ENCODE measurements at regions not wholly inside any gene's neighbourhood (a gene's known extent, or its start where the extent isn't known, plus 50 kb on each side); places are given as distances from the start of the nearest gene placed in this dataset.
"Not testable (repeated sequence)": the region's sequence is repeated elsewhere in the genome, so short reads cannot be mapped to it uniquely, and the experiment has no call there.

DNA sequence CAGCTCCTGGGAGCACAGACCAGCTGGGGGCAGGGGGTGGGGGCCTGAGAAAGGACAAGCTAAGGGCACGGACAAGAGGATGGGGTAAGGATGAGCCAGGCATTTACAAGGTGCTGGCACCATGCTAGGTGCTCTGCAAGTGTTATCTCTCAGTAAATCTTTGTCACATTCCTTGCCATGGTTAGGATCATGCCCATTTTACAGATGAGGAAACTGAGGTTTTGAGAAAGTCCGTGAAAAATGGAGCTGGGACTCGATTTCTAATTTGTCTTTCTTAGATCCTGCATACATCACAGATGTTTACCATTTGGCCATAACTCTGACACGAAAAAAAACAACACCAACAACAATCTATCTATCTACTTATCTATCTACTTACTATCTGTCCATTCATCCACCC, 429.7 kb downstream of the MIAT start:
- no peak for ATAC-seq
- no peak for DNase-seq
- intact Hi-C loops (cut with DNase I), result no loop called here

DNA sequence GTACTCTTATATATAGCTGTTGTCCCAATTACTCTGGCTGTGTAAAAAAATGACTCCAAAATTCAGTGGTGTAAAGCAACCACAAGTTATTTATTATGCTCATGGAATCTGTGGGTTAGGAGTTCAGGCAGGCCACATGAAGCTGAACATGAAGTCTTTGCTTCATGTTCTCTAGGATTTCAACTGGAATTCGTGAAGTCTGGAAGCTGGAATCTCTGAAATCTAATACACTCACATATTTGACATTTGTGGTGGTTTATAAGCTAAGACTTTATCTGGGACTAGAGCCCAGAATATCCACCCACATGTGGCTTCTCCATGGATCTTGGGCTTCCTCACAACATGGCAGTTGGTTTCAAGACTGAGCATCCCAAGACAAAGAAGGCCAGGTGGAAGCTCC, 430.6 kb downstream of the MIAT start:
- ATAC-seq, result no peak
- no peak for DNase-seq
- intact Hi-C loops (cut with DNase I), result no loop called here

DNA sequence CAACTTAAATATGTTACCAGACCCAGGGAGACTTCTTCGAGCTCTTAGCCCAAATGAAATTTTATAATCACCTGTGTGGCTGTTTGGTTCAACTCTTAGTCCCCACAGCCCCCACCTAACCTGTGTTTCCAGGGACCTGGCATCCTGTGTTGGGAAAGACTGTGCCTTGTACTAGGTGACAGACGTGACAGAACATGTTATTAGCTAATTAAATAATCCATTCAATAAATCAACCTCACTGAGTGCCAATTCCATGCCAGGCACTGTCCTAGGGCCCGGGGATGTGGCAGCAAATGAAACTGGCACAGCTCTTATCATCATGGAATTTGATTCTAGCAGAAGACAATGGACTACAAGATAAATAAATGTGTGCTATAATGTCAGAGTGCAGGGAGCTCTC, 431.9 kb downstream of the MIAT start:
- no peak for ATAC-seq
- DNase-seq, result no peak
- intact Hi-C loops (cut with DNase I), result no loop called here

DNA sequence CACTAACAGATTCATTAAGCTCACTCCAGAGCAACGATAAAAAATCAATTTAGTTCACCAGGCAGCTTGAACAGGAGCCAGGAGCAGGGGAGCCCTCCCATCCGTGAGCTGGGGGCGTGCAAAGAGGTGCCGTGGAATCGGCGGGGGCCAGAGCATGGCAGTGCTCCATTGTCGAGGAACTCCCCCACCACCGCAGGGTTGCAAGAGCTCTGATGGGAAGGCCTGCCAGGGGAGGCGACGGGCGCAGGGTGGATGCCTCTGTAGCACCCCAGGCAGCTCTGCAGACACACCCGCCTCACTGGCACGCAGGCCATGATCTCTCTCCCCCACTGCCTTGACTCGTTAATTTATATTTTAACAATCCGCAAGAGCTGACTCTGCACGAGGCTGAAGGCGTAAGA, 433.2 kb downstream of the MIAT start:
- intact Hi-C loops (cut with DNase I), result no loop called here
- DNase-seq, result no peak
- peak in 1 of 2 donors; percentile 61 for ATAC-seq

DNA sequence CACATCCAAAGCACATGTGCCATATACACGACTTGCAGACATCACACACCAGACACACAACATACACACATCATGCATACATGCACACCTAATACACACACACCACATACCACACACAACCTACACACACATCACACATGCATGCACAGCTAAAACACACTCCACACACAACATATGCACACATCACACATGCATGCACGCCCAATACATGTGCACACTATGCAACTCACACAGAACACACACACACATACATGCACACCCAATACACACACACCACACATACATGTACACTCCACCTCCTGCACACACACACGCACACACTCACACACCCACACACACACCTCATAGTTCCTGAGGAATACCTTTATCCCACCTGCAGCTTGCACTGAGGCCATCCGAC, 436.0 kb downstream of the MIAT start:
- DNase-seq (no peak), ATAC-seq (no peak)
- intact Hi-C loops (cut with DNase I), result no loop called here

DNA sequence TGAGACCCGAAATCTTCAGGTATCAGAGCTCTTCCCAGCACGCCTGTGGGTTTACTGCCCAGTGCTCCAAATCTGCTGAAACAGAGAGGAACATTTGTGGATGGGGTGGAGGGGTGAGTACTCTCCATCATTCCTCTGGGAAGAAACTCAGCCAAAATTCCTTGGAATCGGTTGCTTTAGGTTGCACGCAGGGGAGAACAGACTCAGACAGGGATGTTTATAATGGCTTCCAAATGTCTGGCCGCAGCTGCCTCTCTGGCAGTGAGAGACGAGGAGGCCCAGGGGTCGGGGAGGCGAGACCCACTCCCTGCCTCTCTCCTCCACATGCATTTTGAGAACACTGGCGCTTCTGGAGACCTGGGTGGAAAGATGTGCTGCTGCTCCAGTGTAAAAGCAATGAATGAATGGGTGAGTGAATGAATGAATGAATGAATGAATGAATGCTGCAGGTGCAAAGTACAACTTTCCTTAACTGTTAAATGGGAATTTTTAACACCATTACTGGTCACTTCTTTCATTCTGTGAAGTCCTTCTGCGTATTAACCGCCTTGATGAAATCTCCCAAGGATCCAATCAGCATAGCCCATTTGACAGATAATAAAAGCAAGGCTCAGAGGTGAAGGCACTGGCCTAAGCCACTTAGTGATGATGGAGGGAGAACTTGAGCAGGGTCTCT, 437.4 kb downstream of the MIAT start:
- intact Hi-C loops (cut with DNase I), result no loop called here
- no peak for DNase-seq
- ATAC-seq, result peak; percentile 55 to 70

DNA sequence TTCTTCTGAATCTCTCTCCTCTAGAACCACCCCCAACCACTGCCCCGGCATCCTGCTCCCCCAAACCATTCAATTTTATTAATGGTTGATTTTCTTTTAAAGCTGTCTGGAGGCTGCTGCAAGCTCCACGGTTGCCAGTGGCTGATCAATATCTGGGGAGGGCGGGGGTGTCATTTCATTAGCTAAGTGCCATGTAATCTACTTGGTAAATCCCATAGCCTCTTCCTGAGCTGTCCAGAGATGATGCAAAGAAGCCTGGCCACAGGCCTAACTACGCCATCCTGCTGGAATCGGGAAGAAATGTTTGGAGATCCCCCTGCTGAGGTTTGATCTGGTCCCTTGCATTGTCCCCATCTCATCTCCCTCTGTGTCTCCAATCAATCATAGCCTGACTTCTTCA, 440.1 kb downstream of the MIAT start:
- no peak for DNase-seq
- ATAC-seq, result no peak
- intact Hi-C loops (cut with DNase I), result no loop called here

DNA sequence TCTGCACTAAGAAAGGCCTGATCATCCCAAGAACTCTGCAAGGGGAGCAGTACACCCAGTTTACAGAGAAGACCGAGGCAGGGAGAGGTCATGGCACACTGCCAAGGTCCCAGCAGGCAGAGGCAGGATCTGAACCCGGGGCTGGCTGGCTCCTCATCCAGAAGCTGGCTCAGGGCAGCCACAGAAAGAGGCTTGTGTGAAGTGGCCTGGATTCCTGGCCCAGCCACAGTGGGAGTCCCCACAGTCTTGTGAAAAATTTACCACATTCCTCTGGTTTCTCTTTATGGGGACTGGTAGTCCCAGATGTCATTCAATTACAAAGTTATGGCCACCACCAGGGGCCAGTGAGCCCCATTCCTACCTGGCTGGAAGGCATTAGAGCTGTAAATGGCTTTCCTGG, 440.5 kb downstream of the MIAT start:
- ATAC-seq, result no peak
- DNase-seq, result no peak
- intact Hi-C loops (cut with DNase I), result no loop called here

DNA sequence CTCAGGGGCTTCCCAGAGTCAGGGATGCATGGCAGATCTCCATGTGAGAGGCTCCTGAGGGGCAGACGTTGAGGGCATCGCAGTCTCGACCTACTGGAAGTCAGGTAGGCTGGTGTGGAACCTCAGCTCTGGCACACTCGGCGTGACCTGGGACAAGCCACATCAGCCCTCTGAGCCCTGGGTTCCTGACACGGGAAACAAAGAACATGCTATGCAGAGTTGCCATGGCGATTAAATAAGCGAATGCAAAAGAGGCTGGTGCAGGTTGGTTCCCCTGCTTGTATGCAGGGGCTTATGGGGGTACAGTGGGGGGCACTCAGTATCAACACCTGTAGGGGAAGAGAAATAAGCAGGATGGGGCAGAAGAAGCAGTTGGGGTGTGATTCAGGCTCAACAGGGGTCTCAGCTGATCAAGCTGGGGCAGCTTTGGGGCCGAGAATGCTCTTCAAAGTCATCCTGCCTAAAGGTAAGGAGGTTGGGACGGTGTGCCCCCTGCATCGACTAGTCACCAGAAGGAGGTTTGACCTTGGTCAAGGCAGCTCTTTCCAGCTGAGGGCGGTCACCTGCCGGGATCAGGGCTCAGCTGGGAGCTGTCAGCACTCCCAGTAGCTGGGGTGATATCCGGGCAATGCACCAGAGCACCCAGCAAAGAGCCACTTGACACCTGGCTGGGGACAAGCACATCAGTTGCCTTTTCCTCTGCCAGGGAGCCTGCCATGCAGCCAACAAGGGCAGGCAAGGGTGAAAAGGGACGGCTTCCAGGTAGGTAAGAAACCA, 442.7 kb downstream of the MIAT start:
- DNase-seq (no peak), ATAC-seq (peak; percentile 28 to 57)
- intact Hi-C loops (cut with DNase I), result no loop called here

DNA sequence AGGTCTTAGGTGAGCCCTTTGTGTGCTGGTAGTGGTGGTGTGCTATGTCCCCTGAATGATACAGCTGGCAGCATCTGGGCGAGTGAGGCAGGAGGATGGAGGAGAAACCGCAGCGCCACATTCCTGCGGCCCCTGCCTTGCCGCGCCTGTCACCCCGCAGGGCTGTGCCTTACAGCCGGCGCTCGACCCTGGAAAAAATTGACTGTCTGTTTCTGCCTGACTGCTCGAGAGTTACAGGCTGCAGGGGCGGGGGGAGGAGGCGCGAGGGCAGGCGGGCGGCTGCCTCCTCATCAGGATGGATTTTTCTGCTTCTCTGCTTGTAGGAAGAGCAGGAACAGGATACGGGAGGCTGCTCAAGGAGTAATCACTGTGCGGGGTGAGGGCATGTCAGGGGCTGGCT, 443.4 kb downstream of the MIAT start:
- intact Hi-C loops (cut with DNase I), result no loop called here
- no peak for DNase-seq
- ATAC-seq, result peak in 1 of 2 donors; percentile 29

DNA sequence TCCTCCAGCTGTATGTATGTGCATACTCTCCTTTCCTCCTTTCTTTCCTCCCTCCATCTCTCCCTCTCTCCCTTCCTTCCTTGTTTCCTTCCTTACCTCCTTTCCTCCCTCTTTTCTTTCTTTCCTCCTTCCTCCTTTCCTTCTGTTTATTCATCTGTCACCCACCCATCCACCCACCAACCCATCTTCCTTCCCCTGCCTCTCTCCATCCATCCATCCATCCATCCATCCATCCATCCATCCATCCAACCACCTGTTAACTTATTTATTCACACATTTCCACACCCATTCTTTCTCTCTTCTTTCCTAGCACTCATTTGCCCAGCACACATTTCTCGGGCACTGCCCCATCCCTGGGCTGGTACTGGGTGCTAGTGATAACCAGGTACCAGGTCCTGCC, 443.9 kb downstream of the MIAT start:
- intact Hi-C loops (cut with DNase I), result no loop called here
- ATAC-seq (no peak), DNase-seq (no peak)

DNA sequence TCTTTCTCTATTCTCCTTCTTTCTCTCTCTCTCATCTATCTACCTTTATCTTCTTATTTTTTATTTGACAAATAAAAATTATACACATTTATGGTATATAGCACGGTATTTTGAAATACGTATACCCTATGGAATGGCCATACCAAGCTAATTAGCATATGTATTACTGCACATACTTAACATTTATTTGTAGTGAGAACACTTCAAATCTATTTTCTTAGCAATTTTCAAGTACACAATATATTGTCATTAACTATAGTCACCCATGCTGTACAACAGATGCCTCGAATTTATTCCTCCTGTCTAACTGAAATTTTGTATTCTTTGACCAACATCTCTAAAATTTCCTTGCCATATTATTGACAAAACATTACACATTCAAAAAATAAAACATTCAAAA, 447.1 kb downstream of the MIAT start:
- DNase-seq, result no peak
- ATAC-seq, result no peak
- intact Hi-C loops (cut with DNase I), result no loop called here

DNA sequence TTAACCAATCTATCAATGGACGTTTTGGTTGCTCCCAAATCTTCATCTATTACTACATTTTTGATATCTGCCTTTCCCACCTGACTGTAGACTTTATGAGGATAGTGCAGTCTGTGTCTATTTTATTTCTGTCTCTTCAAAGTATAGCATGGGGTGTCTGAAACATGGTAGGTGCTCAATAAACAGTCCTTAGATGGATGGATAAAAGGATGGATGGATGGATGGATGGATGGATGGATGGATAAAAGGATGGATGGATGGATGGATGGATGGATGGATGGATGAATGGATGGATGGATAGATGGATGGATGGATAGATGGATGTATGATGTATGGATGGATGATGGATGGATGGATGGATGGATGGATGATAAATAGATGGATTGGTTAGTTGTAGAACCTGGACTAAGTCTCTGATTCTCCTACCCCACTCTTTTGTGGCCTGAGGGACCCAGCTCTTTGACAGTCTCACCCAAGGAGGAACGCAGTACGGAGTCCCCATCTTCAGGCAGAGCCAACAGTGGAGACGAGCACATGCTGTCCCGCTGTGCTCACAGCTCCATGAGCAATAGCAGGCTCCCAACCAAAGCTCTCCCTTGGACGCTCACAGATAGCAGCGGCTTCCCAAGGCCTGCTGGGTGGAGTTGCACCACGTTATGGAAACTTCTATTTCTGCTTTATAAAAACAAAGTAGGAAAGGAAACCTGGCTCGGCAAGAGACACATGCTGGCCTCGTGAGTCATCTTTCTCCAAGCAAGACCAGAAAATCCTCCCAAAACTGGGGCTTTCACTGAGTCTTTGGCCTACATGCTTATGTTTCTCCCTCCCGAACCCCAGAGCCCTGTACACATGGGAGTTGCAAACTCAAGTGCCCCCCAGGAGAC, 448.0 kb downstream of the MIAT start:
- intact Hi-C loops (cut with DNase I), result no loop called here
- peak; percentile 85 for DNase-seq
- ATAC-seq, result peak; percentile 81 to 90

DNA sequence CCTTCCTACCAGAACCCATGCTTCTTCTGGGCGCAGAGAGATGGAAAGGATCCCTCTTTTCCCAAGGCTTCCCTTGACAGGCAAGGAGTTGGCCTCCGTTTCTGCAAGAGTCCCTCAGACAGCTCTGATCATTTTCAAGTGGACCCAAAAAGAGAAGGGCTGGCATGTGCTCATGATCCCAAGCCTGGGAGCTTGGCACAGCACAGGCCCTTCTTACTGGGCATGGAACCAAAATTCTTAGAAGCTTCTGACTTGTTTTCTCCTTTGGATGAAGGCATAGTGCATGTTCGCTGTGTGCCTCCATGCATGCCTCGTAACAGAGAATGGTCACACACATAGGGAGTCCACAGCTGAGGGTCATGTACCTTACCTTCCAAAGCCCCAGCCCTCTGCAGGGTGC, 449.6 kb downstream of the MIAT start:
- peak in 1 of 2 donors; percentile 21 for ATAC-seq
- DNase-seq, result no peak
- intact Hi-C loops (cut with DNase I), result no loop called here

DNA sequence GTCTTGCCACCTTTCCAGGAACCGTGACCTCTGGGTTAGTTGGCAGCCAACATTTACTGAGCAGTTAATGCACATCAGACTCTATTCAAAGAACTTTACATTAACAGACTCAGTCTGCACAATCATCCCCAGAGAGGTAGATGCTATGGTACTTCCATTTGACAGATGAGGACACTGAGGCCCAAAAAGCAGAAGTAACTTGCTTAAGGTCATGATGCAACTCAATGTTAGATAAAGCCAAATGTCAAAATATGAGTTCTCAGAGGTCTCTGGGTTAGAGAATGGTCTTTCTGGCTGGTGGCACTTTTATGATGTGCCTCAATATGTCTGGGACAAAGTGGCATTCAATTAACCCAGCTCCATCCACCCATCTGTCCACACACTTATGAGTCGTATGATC, 450.0 kb downstream of the MIAT start:
- DNase-seq, result no peak
- intact Hi-C loops (cut with DNase I), result no loop called here
- ATAC-seq, result peak in 1 of 2 donors; percentile 2

DNA sequence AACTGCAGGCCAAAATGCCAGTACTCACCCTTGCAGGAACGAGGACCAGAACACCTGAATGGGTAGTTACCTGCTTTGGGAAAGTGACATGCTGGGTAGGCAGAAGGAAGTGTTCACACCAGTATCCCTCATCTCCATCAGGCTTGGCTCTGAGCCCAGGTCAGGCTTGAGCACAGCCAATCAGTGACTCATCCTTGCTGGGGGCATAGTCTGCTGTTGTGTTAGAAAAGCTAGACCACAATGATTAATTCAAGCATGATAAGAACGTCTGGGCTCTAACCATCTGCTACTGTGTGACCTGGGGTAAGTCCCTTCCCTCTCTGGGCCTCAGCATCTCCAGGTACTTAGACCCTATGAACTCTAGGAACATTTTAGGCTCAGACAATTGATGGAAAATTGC, 450.4 kb downstream of the MIAT start:
- DNase-seq (peak; percentile 81), ATAC-seq (peak in 1 of 2 donors; percentile 87)
- intact Hi-C loops (cut with DNase I), result no loop called here

DNA sequence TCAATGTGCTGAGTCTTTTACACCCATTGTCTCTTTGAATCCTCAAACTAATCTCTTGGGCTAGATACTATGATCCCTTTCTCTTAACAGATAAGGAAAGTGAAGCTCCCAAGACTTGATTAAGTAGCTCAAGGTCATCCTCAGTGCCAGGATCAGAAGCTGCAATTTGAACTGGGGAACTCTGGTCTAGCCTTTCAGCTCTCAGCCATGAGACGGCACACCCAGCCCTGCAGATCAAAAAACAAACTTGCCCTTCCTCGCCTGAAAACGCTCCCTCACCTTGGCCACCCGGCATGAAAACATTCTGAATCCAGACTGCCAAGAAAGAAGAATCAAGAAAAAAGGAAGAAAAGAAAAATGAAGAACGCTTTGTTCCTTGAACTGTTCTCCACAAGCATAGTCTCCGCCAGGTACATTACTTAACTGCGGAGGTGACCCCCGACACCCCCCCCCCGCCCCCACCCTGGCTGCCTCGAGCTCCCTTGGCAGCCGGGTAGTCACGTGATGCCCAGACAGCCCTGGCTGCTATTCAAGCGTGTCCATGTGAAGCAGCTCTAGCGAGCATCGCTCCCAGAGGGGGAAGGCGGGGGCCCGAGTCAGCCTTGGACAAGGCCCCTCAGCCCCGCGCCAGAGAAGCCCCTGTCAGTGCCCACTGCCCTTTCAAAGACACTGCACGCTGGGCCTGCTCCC, 451.2 kb downstream of the MIAT start:
- ATAC-seq (peak in 1 of 2 donors; percentile 18), DNase-seq (peak; percentile 56)
- intact Hi-C loops (cut with DNase I), result no loop called here

DNA sequence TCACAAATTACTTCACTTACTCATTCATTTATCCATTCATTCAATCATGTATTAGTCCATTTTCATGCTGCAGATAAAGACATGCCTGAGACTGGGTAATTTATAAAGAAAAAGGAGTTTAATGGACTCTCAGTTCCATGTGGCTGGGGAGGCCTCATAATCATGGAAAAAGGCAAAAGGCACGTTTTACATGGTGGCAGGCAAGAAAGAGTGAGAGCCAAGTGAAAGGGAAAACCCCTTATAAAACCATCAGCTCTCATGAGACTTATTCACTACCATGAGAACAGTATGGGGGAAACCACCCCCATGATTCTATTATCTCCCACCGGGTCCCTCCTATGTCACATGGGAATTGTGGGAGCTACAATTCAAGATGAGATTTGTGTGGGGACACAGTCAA, 452.0 kb downstream of the MIAT start:
- ATAC-seq; intact Hi-C loops (cut with DNase I); DNase-seq: not testable (repeated sequence)

DNA sequence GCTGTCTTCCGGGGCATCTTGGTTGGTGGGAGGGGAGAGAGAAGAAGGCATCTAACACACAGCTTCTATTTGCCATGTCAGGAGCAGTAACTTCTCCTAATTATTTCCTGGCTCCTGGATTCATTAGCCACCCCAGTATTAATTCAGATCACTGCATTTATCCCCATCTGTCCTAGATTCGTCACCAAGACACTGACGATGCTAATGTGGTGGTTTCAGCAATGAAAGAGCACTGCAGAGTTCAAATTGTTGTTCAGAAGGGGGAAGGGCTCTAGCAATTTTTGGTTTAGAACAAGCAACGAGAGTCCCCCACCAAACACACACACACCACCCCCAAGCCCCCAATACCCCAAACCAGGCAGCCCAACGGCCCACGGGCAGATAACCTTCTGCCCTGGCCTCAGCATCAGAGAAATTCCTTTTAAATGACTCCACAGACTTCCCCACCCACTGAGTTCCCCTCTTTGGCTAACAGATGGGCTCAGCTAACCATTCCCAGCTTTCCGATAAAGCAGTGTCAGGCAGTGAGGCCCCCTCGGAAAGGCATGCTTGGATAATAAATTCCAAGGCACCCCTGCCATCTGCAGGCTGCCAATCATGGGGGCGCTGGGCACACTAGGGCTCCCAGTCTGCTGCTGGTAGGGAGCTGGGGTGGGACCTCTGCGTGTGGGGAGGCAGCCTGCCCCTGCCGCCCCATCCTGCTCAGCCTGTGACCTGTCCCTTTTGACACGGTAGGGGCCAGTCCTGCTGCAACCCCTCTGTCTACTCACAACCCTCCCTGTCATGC, 453.5 kb downstream of the MIAT start:
- intact Hi-C loops (cut with DNase I), result no loop called here
- peak in 1 of 2 donors; percentile 16 for ATAC-seq
- DNase-seq, result no peak
